ENCODE measurements at regions not wholly inside any gene's neighbourhood (a gene's known extent, or its start where the extent isn't known, plus 50 kb on each side); places are given as distances from the start of the nearest gene placed in this dataset.

DNA sequence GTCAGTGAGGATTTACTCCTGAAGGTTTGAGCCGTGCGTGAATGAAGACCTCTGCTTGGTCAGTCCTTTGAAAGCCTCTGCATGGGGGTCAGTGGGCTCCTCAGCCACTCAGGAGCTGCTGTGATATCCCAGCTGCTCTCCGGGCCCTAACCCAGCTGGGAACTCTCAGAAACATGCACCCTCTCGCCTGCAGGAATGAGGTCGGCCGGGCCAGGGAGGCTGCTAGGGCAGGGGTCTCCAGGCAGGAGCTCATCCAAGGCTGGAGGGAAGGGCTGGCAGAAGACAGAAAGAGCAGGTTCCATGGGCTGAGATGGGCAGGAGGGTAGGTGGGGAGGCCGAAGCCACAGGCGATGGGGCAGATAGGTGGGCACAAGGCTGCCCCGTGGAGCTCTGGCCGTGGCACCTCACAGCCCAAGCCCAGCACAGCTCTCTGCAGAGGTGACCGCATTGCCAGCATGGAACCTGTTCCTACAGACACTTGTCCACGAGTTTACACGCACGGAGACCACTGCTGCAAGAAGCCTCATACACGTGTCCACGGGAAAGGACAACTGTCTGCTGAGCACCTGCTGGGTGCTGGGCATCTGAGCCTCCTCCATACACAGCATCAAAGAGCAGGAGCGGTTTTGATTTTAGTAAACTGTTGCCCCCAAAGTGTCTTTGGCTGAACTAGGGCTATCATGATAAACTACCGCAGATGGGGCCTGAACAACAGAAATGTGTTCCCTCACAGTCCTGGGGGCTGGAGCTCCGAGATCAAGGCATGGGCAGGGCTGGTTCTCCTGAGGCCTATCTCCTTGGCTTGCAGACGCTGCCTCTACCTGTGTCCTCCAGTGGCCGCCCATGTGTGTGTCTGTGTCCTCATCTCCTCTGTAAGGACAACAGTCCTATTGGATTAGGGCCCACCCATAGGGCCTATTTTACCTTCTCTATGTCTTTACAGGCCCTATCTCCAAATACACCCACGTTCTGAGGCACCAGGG, 85.2 kb upstream of the ADAMTS2 start:
- no peak for DNase-seq (ENCODE audit: low read depth)

DNA sequence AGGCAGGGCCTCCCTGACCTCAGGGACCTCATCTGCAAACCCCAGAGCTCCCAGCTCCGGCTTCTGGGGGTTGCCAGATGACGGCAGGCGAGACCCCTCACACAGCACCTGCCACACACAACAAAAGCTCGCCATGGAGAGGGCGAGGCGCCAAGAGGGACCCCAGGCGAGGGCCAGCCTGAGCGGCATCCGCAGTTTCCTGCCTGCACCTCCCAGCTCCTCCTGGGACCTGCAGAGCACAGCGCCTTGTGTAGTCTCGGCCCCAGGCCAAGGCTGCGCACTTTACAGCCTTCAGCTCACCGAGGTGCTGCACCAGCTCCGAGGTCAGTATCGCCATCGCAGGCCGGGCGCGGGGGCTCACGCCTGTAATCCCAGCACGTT, 82.4 kb upstream of the ADAMTS2 start:
- DNase-seq (ENCODE audit: low read depth) = no peak

DNA sequence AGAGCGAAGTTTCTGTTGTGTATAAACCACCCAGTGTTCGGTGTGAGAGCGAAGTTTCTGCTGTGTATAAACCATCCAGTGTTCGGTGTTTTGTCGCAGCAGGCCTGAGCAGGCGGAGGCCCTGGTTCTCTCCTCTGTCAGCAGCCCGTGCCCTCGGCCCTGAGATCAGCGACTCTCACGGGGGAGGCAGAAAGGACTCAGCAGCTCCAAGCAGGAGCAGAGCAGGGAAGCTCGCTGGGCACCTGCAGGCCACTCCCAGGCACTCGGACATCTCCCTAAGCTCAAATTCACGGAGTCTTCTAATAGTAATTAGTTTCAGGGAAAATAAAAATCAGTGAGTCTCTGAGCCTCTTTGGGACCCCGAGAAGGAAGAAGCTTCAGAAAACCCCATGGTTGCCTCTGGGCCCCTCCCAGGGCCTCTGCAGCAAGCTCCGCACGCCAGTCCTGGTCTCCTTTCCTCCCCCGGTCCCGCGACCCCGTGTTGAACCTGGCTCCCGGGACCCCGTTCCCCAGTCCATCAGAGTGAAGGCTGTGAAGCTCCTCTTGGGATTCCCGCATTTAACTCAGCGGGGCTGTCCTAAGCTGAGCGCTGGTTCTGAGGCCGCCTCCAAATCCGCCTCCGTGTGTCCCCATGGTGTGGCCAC, 81.9 kb upstream of the ADAMTS2 start:
- no peak for DNase-seq (ENCODE audit: low read depth)

DNA sequence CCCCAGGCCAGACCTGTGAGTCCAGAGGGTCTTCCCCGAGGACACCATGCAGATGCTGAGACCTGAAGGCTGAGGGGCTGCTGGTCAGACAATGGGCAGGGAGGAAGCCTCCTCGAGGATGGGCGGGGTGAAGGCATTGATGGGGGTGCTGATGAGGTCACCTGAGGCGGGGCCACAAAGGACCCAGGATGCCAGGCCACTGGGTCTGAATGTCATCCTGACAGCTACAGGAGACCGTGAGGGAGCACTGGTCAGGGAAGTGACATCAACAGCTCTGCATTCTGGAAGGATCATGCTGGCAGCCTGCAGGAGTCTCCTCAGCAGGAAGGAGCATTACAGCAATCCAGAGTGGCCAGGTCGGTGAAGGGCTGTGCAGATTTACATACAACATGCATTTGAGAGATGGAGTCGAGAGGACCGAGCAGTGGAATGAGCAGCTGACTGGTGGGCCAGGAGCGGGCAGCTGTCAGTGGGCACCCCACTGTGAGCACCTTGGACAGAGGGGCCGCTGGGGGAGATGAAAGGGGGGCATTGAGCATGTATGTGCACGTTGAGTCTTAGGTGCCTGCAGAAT, 77.7 kb upstream of the ADAMTS2 start:
- DNase-seq (ENCODE audit: low read depth) = no peak

DNA sequence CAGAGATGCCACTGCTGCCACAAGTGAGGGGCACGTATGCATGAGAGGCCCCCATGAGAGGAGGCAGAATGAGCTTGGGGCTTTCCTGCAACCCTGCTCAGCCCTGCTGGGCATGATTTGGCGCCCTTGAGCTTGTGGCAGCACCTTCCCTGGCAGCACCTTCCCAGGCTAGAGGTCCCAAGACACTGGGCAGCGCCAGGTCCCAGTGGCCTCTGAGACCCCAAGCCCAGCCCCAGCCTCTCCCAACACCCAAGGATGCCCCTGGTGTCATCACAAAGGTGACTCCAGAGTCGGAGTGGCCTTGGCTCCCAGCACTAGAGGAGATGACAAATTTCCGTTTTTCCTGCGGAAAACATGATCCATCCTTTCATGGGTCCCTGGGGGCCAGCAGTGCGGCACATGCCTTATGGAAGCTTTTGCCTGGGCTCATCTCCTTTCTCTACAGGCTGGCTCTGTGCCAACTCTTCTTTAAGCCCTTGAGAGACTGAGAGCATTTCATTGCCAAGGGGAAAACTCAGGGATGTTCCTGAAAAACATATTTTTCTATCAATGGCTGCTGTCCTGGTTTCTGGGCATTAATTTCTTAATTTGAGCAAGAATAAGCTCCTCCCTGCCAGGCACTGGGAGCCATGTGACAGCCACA, 77.1 kb upstream of the ADAMTS2 start:
- no peak for DNase-seq (ENCODE audit: low read depth)

DNA sequence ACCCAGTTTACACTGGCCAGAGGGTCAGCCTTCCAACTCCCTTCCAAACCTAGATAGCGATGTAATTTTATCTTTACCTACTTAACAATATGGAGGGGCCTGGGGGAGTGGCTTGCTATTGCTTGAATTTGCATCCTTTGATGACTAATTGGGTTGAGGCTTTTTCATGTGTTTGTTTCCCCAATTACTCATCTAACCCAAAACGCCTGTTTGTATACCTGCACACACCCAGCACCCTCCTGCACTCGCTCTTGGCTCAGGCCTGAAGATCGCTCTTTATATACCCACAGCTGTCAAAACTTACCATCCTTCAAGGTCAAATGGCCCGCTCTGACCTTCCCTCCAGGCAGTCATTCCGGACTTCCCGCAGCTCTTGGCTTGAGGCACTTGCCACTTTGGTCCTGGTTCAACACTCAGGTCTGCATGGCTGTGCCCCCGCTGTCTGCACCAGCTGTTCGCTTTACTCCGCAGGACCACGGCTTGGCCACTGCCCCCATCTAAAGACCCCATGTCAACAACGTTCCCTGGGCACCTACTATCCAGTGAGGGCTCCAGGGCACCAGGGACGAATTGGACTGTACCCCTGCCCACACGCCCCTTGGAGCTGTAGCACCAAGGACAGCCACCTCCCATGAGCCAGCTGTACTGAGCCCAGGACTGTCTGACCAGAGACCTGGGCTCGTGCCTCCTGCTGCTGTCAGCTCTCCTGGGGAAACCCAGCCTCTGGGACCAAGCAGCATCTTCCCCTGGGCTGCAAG, 76.1 kb upstream of the ADAMTS2 start:
- DNase-seq (ENCODE audit: low read depth) = no peak

DNA sequence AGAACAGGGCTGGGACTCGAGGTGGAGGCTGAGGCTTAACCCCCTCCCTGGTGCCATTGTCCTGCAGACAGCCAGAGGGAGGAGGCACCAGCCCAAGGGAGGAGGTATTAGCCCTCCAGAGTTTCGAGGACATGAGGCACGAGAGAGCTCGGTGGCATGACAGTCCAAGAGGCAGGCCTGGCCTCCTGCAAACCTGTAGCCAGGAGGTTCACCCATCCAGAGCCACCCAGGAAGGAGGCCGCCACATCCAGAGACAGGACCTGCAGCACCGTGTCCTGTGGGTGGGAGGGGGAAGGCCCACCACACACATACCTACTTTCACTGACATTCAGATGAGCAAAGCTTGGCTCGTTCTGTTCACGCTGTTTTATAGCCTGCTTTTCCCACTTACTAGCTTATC, 75.2 kb upstream of the ADAMTS2 start:
- DNase-seq (ENCODE audit: low read depth) = no peak

DNA sequence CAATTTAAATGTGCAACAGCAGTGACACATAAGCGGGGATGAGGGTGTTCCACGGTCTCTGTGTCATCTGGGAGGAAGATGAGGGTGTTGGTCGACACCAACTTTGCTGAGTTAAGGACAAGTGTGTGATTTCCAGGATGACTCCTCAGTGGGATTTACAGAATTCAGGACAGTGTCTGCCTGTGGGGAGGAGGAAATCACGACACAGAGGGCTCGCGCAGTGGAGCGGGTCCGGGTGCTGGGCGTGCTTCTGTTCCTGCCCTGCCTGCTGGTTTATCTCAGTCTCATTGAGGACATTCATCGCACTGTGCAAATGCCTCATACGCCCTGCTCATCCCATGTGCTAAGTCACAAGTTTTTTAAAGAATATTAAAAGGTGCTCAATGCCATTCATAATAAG, 73.7 kb upstream of the ADAMTS2 start:
- DNase-seq (ENCODE audit: low read depth) = no peak

DNA sequence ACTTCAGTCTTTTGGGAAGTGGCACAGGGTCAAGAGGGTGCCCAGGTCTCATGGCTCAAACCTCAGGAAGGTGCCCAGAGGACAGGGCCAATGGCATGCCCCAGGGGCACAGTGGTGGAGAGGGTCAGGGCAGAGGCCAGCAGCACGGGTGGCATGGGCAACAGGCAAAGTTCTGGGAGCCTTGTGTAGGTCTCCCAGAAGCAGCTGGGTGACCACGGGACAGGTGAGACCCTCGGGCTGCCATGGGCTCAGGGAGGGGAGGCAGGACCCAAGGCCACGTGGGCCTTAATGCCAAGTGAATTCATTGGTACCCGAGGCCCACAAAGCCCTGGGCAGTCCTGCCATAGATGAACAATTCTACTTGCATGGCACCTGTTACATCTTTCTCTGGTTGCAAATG, 72.4 kb upstream of the ADAMTS2 start:
- no peak for DNase-seq (ENCODE audit: low read depth)

DNA sequence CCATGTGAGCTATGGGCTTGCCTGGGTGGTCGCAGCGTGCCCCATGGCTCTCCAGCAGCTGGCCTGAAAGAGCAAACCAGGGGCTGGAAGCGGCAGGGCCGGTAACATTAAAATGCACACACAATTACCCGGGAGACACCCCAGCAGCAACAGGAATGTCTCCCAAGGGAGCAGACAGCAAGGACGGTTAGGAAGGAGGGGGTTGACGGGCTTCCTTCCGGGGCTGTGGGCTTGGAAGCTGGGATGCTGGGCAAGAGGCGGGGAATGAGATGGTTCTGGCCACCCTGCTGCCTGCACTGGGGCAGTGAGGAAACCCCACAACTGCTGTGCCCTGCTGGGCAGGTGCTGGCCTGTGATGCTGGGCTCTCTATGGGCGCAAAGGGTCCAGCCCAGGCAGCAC, 71.8 kb upstream of the ADAMTS2 start:
- DNase-seq (ENCODE audit: low read depth) = no peak

DNA sequence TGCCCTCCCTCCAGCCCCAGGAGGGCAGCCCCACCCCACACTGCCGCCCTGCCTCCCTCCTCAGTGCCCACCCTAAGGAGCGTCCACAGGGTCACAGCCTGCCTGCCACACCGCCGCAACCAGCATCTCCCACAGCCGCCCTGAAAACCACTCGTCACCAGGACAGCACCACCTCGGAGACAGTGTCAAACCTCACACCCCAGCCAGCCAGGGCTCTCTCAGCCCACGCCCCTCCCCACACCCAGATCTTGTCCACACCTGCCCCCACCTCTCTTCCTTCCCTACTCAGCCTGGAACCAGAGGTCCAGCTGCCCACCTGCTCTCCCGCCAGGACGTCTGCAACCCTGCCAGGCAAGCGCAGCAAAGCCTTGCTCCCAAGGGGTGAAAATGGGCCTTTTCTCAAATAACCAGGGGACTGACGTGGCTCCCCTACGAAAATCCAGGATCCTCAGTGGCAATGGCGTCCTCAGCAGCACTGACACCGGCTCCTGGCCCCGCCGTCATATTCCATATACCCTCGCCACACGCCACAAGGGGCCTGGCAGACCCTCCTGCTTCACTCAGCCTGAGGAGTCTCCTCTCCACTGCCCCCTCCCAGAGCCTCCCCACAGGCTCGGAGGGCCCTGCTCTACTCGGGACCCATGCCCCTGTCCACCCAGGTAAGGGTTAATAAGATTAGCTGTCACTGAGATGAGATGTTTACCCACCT, 71.0 kb upstream of the ADAMTS2 start:
- no peak for DNase-seq (ENCODE audit: low read depth)

DNA sequence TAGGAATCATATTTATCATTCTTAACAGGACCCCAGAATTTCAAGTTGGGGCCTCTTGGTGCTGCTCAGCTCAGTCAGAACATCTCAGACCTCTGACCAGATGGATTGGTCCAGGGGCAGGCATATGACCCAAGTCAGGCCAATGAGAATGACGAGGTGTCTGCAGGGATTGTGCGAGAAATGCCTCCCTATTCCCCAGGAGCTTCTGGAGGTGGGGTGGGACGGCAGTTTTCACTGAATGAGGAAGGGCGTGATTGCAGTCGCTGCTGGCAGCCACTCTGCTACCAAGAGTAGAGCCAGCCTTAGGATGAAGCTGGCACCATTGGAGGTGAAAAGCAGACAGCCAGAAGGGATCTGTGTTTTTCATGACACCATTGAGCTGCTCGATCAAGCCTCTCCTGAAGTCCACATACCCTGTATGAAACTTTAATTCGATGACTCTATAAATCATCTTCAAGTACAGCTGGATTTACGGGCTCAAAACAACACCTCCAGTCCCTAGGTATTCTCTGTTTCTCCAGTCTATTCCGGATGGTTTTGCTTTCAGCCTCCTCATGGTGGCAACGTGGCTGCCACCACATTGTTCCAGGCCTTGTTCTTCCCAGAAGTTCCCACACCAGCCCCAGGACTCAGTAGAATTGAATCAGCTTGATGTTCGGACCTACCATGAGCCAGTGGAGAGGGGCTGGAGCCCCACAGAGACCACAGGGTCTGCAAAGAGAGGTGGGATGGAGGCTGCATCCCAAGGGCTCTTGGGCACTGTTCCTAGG, 70.2 kb upstream of the ADAMTS2 start:
- DNase-seq (ENCODE audit: low read depth) = no peak

DNA sequence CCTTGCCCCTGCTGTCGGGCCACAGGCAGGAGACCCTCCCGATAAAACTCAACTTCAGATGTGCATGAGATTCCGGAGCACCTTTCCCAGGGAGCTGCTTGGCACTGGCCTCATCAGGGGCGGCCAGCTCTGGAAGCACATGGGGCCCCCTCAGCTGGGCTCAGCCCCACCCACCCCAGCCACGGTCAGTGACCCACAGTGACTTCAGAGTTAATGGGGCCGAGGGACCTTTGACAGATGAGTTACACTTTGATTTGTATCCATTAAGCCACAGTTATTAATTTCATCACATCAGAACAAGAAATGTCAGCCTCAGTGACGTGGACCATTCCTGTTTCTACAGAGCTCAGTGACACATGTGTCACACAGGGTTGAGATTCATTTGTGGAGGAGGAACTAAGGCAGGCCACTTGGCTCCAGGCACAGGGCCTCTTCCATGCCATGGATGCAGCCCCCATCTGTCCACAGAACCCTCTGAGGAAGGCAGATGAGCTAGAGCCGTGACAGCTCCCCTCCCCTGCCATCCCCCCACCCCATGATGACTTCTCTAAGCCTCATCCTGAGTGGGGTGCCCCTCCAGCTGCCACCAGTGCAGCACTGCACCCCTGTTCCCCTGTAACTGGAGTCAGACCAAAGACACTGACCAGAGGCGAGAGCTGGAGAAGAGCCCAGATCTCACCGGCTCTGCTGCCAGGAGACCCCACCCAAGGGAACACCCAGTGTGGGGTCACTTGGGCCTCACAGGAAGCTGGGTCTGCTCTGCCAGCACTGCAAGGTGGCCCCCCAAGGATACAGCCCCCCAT, 69.4 kb upstream of the ADAMTS2 start:
- no peak for DNase-seq (ENCODE audit: low read depth)

DNA sequence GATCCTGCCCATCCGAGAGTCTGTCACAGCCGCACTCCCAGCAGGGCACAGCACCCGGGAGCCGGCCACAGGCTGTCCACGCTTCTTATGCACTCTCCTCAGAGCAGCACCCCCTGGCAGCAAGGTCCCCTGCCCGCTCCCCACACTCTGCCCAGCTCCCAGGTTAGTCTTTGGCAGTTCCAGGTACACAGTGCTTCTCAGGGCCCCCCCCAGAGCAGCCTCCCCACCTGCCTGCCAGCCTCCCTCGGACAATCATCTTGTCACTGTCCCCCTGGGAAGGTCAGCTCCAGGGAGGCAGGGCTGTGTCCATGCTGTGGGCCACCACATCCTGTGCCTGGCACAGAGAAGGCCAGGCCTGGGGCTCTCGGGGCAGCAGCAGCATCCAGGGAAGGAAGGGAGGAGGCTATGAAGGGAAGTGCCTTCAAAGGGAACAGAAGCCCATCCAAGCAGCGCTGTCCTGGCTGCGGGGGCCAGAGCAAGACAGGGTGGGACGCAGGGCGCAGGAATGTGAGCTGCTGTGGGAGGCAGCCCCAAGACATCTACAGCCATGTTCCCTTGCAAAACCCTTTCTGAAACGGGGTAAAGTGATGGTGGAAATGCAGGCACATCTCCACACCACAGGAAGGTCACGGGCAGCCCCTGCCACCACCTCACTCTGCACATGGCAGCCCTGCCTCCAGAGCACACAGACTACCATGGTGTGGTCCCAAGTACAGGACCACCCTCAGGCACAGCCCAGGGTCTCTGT, 68.6 kb upstream of the ADAMTS2 start:
- DNase-seq (ENCODE audit: low read depth) = no peak

DNA sequence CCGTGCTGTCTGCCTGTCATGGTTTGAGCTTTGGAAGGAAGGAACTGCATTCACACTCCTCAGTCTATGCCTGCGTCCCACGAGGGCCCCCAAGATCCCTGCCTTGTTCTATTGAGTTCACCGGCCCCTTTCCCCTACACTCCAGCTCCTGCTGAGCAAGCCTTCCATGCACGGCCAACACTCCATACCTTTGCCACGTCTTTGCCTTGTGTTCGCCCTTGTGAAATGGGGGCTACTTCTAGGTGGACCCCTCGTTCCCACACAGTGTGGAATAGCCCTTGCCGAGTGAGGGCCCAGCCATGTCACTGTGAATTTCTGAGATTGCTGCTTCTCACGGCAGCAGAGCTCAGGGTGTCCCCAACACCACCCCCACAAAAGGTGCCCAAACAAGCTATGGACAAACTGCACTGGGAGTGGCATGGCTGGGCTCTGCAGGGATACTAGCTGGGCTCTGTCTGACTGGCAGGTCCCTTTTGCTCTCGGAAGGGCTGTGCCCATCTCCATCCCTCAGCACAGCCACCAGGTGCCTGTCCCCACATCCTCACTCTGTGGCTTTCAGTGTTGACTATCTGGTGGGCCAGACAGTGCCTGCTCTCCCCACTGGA, 67.9 kb upstream of the ADAMTS2 start:
- DNase-seq (ENCODE audit: low read depth) = no peak

DNA sequence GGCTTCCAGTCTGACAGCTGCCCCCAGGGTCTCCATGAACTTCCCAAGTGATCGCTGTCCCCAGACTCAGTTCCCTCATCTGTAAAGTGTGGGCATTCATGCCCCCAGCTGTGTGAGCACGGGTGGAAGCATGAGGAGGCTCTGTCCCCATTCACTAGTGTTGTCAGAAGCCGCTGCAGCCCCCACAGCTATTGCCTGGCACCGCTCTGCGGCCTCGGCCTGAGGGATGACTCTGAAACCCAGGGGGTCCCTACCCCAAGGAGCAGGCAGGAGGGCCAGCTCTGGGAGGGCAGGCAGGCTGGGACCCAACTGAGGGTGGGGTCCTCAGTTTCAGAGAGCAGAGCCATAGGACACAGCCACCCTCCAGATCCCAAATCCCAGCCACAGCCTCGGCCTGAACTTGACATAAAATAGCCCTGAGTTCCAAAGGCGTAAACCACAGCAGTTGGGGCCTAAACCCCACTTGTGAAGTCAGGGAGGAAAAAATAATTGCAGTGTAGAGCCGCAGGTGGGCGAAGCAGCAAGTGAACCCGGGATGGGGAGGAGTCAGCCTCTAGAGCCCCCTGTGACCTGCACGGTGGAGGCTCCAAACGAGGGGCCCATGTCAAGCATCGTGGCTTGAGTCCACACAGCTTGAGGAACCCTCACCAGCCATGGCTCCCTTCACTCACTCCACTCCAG, 66.0 kb upstream of the ADAMTS2 start:
- no peak for DNase-seq (ENCODE audit: low read depth)

DNA sequence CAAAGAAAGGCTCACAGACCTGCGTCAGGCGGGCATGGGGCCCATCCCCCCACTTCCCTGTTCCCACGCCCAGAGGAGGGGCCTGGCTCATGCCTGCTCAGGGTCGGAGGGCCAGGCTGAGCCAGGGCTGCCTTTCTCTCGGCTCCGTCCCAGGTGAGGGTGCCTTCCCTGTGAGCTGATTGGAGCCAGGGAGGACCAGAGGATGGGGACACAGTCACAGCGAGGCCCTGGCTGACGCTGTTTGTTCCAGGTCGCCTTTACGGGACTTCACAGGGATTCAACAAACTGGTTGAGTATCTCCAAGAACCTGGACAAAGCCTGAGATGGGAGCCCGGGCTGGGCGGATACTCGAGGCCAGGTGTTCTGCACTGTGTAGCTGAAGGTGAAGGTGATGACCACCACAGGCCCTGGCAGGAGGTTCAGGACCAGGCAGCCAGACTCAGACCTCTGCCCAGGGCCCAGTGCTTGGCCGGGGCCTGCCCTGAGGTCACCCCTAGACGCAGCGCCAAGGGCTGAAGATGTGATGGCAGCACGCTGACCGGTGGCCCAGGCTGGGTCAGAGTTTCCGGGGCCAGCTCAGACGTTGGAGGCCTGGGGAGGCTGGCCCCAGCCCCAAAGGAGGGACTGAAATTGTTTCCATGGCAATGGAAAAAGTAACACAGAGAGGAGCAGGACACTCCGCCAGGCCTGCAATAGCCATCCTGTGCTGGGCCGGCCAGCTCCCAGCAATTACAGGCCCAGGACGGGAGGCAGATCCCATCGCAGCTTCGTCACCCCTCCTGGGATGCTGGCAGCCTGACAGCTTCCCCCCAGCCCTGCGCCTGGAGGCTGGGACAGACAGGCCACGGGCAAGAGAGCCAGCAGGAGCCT, 65.3 kb upstream of the ADAMTS2 start:
- DNase-seq (ENCODE audit: low read depth) = no peak

Measured in GM04503 (cell line).